CD4-positive, alpha-beta T cell treated with Interleukin-21 for 1 hour (primary cell): ENCODE measurements at regions not wholly inside any gene's neighbourhood (a gene's known extent, or its start where the extent isn't known, plus 50 kb on each side); places are given as distances from the start of the nearest gene placed in this dataset.
"Not testable (repeated sequence)": the region's sequence is repeated elsewhere in the genome, so short reads cannot be mapped to it uniquely, and the experiment has no call there.

Experiments
- DNase-seq: peaks from one replicate; pipeline ENCODE4 v3.0.0-alpha.2; 2020

DNA sequence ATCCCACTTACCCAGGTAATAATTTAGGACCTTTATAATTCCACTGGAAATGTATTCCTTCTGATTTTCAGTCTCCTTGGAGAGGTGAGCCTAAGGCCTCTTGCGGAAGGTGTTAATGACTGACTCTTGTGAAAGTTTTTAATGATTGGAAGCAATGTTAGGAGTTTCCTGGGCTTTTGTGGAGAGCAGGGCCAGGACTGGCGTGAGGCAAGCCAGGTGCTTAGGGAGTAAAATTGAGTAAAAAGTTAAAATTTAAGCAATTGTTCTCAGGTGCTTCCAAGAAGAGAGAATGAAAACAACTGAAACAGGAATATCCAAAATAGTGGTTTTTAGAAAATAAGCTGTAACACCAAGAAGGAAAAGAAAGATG lies 130.6 kb upstream of the TGFBR2 start:
- DNase-seq: no peak

DNA sequence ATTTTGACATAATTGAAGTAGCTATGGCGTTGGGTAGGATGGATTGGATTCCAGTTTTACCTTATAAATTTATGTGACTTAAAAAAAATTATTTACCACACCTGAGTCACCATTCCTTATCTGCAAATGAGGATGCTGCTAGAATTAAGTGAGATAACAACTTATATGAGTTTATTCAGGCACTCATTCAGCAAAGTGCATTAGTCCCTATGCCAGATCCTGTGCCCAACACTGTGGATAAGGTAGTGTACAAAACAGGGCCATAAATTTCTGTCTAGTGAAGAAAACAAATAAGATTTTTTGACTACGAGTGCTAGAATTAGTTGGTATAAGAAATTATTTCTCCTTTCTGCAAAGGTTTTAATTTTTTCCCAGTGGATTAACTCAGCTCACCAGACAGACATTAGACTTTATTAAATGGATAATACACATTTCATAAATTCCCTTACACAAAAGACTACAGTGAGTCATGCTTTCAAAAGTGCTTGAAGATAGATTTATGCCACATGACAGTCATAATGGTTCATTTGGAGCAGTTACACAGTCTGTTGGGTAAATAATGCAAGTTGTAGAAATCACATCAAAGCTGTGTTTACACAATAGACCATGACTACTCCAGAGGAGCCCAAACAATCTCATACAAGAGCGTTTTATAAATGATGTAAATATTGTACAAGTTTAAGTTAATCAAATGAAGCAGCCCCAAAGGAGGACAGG lies 129.9 kb upstream of the TGFBR2 start:
- no peak for DNase-seq

DNA sequence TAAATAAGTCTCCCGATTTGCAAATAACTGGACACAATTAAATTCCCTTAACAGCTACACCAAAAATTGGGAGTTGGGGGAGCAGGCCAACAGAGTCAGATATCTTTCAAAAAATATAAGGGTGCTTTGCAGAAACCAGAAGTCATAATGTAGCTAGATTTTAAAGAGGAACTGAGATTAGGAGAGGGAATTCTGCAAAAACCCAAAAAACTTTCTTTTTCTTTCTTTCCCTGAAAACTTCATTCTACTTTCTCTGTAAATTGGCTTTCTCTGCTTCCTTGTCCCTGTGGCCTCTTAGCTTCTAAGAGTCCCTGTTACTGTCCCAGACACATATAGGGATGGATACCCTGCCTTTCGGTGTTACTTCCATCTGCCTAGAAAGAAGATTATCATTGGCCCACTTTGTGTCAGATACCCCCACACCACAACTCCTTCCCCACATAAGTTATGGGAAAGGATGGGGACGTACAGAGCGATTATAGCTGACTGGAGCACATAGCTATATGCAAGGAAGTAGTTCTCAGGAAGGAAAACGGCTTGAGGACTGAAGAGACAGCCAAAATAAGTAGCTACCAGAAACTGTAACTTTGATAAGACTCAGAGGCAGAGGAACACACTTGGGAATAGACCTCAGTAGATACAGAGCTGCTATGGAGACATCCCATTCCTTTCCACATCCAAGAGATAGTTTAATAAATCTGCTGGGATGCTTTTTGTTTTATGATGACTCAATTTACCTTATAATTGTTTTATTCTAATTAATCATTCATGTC lies 129.1 kb upstream of the TGFBR2 start:
- DNase-seq: no peak

DNA sequence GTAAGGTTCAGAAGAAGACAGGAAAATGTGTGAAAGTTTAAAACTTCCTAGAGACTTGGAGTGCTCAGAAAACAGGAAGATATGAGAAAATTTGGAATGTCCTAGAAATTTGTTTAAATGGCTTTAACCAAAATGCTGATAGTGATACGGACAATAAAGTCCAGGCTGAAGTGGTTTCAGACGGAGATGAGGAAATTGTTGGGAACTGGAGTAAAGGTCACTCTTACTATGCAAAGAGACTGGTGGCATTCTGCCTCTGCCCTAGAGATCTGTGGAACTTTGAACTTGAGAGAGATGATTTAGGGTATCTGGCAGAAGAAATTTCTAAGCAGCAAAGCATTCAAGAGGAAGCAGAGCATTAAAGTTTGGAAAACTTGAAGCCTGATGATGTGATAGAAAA lies 126.7 kb upstream of the TGFBR2 start:
- not testable (repeated sequence) for DNase-seq

DNA sequence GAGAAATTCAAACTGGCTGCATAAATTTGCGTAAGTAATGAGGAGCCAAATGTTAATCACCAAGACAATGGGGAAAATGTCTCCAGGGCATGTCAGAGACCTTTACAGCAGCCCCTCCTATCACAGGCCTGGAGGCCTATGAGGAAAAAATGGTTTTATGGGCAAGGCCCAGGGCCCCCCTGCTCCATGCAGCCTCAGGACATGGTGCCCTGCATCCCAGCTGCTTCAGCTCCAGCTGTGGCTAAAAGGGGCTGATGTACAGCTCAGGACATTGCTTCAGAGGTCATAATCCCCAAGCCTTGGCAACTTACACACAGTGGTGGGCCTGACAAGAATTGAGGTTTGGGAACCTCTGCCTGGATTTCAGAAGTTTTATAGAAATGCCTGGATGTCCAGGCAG lies 126.2 kb upstream of the TGFBR2 start:
- not testable (repeated sequence) for DNase-seq

DNA sequence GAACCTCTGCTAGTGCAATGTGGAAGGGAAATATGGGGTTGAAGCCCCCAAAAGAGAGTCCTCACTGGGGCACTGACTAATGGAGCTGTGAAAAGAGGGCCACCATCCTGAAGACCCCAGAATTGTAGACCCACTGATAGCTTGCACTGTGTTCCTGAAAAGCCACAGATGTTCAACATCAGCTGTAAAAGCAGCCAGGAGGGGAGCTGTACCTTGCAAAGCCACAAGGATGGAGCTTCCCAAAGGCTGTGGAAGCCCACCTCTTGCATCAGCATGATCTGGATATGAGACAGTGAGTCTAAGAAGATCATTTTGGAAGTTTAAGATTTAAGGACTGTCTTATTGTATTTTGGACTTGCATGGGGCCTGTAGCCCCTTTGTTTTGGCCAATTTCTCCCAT lies 125.8 kb upstream of the TGFBR2 start:
- no peak for DNase-seq

DNA sequence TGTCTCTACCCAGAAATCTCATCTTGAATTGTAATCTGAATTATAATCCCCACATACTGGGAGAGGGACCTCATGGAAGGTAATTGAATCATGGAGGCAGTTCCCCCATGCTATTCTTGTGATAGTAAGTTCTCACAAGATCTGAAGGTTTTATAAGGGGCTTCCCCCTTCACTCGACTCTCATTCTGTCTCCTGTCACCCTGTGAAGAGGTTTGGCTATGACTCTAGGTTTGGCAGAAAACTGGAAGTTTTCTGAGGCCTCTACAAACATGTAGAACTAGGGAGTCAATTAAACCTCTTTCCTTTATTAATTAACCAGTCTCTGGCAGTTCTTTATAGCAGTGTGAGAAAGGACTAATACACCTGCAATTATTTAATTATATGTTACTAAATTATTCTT lies 125.2 kb upstream of the TGFBR2 start:
- no peak for DNase-seq

DNA sequence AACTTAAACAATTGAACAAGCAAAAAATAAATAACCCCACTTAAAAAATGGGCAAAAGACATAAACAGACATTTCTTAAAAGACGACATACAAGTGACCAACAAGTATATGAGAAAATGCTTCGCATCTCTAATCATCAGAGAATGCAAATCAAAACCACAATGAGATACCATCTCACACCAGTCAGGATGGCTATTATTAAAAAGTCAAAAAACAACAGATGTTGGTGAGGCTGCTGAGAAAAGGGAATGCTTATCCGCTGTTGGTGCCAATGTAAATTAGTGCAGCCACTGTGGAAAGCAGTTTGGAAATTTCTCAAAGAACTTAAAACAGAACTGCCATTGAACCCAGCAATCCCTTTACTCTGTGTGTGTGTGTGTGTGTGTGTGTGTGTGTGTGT lies 122.2 kb upstream of the TGFBR2 start:
- not testable (repeated sequence) for DNase-seq

DNA sequence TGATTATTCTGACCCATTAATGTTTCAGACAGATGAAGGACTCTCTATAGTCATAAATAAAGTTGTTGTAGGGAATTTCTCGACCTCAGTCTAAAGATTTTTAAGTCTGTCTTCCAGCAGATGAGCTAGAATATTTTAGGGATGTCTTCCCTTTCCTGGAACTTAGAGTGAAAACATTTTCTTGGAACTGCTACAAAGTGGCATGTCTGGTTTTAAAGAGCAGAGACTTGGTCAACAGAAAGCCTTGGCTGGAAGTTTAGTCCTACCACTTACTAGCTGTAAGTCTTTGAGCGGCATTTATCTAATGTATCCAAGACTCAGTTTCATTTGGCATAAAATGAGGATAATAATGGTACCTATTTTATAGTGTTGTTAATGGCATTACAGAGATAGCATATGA lies 120.0 kb upstream of the TGFBR2 start:
- no peak for DNase-seq

DNA sequence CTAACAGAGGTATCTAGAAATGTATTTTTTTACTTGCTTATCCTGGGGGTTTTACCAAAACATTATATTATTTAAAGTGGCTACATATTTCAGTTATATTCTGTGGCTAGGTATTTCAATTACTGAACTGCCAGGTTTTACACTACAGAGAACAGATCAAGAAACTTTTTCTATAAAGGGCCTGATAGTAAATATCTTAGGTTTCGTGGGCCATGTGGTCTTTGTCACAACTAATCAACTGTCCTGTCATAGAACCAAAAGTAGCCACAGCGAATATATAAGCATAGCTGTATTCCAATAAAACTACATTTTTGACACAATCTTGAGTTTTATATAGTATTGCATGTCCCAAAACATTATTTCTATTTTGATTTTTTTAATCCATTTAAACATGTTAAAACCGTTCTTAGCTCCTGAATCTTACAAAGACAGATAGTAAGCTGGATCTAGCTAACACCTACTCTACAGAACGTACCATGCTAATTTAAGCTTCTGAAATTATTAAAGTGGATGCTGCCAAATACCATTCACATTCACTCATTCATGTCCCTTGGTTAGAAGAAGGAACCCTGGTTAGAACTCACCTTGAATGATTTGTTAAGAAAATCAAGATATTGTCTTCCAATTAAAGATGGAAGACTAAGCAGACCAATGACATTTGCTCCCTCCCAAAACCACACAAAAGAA lies 118.2 kb upstream of the TGFBR2 start:
- DNase-seq: no peak

DNA sequence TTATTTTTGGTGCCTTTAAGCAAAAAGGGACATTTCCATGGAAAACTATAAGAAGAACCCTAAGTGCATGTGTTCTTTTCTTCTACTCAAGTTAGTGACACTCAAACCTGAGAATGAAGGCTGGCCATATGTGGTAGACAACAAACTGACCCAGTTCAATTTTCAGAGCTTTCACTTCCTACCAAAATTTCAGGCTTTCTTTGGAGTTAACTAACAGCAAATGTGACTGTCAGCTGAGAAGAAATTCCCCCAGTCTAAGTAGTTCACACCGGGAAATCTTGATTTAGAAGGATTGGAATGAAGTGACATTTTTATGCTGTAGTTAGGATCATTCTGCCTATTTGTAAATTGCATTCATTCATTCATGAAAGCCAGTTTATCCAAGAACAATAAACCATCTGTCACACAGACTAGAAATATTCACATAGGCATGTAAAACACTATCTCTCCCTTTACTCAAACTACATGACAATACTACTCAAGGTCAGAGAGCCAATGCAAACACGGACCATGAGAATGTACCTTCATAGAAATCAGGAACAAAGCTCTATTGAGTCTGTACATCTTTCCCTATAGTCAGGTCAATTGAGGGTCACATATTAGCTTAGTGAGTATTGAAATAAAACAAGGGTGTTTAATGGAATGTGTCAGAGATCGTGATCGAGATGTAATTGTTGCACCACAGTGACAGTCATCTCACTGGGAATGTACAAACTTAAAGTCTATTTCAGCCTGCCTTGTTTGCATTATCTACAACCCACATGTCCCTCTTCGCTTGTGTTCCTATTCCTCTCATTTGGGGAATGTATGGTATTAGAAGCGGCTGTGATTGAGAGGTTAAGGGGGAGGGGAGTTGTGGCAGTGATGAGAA lies 113.8 kb upstream of the TGFBR2 start:
- no peak for DNase-seq

DNA sequence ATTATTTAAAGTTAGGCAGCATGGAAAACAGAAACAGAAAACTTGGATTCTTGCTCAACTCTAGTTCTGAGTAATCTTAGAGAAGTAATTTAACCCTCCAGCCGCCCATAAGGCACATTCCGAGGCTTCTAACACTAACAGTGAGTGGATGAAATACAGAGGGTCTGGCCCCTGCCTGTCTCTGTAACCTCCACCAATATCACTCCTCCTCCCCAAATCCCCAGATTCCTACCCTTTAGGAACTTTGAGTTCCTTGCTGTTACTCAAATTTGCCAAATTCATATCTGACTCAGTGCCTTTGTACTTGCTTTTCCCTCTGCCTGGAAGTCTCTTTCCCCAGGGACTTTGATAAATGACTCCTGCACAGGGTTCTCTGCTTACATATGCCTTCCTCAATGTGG lies 112.5 kb upstream of the TGFBR2 start:
- DNase-seq: no peak

DNA sequence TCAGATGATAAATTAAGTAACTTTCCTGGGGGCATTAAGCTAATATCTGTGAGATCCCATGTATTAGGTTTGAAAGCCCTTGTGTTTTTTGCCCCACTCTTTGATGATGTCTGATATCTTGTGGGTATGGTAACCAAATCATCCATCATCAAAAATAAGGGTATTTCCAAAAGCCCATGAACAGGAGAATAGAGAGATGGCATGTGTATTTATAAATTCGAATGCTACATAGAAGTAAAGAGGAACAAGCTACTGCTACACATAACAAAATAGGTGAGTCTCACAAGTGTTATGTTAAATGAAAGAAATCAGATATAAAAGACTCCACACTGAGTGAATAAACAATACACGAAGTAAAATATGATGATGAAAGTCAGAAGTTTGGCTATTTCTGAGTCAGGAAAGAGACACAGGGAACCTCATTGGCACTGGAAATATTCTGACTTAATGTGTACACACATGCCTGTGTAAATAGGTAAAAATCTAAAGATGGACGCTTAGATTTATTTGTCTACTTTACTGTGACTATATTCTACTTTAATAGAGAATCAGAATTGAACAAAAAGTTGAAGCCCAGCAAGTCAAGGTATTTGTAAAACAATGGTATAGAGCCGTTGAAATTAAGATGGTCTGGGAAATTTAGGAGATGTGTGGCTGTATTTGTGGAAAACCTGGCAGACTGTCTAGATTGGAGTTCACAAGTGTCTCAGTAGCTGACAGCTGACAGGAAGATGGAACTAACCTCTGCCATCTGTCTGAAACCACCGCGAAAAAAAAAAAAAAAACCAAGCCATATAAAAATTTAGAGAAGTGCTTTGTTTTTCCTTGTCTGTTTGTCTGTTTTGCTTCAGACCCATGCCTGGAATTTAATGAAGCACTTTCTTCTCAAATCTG lies 111.0 kb upstream of the TGFBR2 start:
- no peak for DNase-seq

DNA sequence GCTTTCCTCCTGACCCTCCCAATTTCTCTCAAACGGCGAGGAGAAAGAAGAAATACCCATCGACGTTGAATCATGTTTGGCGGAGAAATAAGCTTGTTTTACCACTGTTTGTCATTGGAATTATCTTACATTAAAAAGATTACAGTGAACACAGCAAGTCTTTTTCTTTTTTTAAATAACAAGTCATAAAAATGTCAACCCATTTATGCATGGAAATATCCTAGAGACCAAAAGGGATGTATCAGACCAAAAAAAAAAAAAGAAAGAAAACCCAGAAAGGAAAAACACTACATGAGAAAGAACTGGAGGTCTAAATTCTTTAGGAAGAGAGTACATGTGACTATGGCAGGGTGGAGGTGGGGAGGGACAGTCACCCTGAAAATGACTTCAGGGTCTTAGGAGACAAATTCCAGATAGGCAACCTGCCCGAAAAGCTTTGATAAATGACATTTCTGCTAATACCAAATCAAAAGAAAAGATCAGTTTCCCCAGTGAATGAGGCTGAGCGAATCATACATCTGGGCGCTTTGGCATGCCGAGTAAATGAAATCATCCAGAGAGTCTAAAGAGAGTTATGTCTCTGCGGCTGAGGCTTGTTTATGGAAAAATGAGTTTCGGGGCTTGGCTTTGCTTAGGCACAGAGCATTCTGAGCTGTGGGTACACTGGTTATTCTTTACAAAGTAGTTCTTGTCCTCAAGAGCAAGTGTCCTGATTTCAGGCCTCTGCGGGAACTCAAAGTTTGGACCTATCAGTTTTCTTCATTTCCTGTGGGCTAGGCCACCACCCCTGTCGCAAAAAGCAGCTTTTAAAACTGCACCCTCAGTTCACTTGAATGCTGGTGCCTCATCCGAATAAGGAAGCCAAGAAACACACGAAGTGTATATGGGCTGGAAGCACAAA lies 110.1 kb upstream of the TGFBR2 start:
- DNase-seq: no peak

DNA sequence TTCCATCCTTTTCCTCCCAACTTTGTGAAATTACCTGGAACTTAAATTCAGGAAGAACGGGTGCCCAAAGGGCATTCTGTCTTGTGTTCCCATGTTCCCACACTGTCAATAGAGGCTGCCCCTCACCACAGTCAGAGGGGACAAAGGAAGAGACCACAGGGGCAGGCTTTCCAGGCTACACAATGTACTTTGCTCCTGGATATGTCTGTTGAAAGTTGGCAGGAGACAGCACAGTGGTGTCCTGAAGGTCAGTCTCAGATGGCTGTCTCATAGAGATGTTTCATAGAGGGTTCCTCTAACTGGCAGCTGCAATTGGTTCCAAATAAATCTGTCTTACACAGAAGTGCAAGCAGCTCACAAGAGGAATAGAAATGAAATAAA lies 107.8 kb upstream of the TGFBR2 start:
- no peak for DNase-seq

DNA sequence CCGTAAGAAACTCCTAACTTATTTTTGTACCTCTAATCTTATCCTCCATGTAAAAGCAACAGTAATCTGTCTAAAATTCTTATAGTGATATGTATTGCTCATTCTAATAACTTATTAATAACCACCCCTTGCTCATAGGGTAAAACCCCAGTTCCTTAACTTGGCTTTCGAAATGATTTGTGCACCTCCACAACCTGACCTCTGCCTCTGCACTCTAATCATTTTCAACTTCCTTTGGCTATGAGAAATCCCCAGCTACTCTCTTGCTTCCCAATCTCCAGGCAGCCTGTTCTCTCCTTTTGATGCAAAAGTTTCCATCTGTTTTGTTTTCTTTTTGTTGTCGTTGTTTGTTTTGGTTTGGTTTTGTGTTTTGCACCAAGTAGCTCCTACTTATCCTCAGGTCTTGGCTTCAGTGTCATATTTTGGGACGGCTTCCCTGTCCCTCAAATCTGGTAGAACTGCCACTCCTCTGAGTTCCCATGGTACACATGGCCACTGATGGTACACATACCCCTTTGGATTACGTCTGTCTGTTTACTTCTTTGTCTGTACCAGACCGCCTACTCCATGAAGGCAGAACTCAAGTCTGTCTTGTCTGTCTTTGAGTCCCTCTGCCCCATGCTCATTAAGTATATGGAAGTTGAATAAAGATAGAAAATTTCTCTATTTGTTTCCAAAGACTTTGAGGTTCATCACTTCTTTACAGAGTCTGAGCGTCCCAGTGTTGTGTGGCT lies 105.6 kb upstream of the TGFBR2 start:
- DNase-seq: no peak

DNA sequence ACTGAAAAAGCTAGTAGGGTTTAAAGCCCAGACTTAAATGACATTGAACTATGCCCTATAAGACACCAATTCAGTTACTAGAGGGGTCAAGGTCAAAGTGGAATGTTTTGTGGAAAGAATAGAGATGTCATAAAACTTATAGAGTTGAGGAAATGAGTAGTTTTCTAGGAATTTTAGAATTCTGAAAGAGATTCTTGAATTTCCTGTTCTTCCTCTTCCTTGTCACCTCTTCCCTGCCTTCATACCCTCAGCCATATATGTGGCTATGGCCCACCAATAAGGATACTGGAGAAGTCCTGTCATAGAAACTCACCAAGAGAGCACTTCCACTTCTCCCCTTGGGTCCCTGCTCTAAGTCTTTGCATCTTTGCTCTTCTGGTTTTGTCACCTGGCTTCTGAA lies 104.9 kb upstream of the TGFBR2 start:
- DNase-seq: no peak

DNA sequence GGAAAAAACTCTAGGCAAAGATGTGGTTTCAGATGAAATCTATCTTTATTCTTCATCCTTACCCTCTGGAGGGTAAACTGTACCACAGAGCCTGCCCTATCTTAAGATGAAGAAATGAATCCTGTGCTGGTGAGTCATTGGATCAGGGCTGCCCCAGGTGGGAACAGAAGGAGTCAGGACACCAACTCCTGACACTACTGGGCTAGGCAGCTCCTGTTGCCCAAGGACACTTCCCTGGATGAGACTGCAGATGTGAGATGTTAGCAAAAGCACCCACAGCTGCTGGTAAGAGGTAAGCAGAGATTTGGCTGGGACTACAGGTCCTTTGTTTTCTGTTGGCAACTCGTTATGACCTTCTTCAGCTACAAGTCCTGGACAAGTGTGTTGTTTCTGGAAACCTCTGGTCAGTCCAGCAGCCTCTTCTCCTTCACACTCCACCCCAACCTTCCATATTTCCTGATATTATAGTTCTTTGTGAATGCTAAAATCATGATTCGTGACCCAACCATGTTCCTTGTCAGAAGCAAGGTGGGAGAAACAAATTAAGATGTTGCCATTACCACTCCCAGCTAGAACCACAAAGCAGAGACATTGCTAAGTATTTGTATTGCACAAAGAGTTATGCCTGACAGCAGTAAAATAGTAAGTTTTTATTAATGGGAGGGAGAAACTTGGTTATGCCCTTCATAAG lies 104.2 kb upstream of the TGFBR2 start:
- DNase-seq: no peak

DNA sequence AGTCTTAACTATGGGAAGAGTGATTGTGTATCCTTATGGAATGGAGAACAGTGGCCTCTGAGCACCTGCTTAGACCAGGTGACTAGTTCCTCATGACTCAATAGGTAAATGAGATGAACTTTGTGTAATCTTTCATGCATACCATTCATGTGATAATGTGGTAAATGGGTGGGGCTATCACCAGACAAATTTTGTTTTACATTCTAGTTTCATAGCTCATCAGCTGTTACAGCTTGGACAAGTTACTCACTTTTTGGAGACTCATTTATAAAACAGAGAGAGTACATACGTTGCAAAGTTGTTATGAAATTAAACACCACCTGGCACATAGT lies 103.7 kb upstream of the TGFBR2 start:
- DNase-seq: no peak

DNA sequence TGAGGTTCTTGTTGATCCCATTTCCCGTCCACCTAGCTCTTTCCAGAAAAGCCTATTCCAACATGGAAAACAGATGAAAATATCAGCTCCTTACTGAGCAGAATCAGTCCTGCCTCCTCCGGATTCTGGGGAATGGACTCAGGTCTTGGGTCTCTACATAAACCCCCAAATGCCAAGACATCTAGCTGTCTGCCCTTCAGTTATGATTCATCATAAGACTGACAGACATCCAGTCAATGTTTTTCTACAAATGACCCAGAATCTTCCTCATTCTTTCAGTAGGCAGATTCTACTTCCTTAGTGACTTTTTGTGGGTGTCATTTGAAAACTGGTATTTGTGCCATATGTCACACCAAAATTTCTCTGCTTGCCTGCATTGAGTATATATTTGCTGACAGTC lies 103.0 kb upstream of the TGFBR2 start:
- no peak for DNase-seq
